HepG2 (cell line): ENCODE measurements at regions not wholly inside any gene's neighbourhood (a gene's known extent, or its start where the extent isn't known, plus 50 kb on each side); places are given as distances from the start of the nearest gene placed in this dataset.

Experiments
- MYNN ChIP-seq: sonication (generic); formaldehyde crosslinking; IDR thresholded peaks from 2 replicates; pipeline ENCODE4 v1.4.0; 2020; ENCODE audit warnings: mild to moderate bottlenecking, low read depth, missing genetic modification reagents
- RBAK ChIP-seq: sonication (generic); formaldehyde crosslinking; IDR thresholded peaks from 2 replicates; pipeline ENCODE4 v1.5.1; 2020; ENCODE audit warnings: mild to moderate bottlenecking, missing genetic modification reagents
- YEATS2 ChIP-seq: sonication (generic); formaldehyde crosslinking; IDR thresholded peaks from 2 replicates; pipeline ENCODE4 v1.4.0; 2020; ENCODE audit warnings: missing genetic modification reagents, borderline replicate concordance
- TF ChIP-seq, protein P1 (sequence below): sonication (generic); formaldehyde crosslinking; IDR thresholded peaks from 2 replicates; pipeline ENCODE4 v1.9.0; 2021; ENCODE audit warnings: missing genetic modification reagents, borderline replicate concordance
- TF ChIP-seq, protein P2 (sequence below): sonication (generic); formaldehyde crosslinking; IDR thresholded peaks from 2 replicates; pipeline ENCODE4 v1.5.0; 2020; ENCODE audit warnings: mild to moderate bottlenecking, missing genetic modification reagents, moderate library complexity
- TF ChIP-seq, protein P3 (sequence below), 2 experiments: fragments of 450-650 bp in 1 of 2; sonication (generic) in 1 of 2; formaldehyde crosslinking in 1 of 2; IDR thresholded peaks; 2 replicates each; pipeline versions ENCODE4 v1.6.1 to v1.8.0; 2016 to 2022; ENCODE audit warnings: antibody characterized with exemption in 1 of 2, mild to moderate bottlenecking in 1 of 2, missing genetic modification reagents in 1 of 2

DNA sequence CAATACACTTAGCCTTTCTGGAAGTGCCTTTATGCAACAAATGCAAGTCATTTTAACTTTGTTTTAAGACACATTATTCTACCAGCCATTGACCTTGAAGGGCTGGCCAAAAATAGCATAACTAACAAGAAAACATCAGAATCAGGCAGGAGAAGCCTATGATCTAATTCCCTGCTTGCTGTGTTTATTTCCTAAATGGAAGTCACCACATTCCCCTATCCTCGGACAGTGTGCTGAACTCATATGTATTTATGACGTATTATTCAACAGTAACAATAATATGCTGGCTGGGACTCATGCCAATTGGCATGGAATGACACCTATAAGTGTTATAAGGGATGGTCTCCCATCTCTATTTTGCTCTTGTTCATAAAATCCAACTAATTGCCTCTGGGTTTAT lies 140.7 kb downstream of the MAP3K7 start:
- TF ChIP-seq, protein P1, sequence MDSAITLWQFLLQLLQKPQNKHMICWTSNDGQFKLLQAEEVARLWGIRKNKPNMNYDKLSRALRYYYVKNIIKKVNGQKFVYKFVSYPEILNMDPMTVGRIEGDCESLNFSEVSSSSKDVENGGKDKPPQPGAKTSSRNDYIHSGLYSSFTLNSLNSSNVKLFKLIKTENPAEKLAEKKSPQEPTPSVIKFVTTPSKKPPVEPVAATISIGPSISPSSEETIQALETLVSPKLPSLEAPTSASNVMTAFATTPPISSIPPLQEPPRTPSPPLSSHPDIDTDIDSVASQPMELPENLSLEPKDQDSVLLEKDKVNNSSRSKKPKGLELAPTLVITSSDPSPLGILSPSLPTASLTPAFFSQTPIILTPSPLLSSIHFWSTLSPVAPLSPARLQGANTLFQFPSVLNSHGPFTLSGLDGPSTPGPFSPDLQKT, result no peak
- TF ChIP-seq, protein P2, sequence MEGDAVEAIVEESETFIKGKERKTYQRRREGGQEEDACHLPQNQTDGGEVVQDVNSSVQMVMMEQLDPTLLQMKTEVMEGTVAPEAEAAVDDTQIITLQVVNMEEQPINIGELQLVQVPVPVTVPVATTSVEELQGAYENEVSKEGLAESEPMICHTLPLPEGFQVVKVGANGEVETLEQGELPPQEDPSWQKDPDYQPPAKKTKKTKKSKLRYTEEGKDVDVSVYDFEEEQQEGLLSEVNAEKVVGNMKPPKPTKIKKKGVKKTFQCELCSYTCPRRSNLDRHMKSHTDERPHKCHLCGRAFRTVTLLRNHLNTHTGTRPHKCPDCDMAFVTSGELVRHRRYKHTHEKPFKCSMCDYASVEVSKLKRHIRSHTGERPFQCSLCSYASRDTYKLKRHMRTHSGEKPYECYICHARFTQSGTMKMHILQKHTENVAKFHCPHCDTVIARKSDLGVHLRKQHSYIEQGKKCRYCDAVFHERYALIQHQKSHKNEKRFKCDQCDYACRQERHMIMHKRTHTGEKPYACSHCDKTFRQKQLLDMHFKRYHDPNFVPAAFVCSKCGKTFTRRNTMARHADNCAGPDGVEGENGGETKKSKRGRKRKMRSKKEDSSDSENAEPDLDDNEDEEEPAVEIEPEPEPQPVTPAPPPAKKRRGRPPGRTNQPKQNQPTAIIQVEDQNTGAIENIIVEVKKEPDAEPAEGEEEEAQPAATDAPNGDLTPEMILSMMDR (CRISPR knock-in tag), result no peak
- no peak for TF ChIP-seq RBAK (CRISPR knock-in tag)
- TF ChIP-seq, protein P3, sequence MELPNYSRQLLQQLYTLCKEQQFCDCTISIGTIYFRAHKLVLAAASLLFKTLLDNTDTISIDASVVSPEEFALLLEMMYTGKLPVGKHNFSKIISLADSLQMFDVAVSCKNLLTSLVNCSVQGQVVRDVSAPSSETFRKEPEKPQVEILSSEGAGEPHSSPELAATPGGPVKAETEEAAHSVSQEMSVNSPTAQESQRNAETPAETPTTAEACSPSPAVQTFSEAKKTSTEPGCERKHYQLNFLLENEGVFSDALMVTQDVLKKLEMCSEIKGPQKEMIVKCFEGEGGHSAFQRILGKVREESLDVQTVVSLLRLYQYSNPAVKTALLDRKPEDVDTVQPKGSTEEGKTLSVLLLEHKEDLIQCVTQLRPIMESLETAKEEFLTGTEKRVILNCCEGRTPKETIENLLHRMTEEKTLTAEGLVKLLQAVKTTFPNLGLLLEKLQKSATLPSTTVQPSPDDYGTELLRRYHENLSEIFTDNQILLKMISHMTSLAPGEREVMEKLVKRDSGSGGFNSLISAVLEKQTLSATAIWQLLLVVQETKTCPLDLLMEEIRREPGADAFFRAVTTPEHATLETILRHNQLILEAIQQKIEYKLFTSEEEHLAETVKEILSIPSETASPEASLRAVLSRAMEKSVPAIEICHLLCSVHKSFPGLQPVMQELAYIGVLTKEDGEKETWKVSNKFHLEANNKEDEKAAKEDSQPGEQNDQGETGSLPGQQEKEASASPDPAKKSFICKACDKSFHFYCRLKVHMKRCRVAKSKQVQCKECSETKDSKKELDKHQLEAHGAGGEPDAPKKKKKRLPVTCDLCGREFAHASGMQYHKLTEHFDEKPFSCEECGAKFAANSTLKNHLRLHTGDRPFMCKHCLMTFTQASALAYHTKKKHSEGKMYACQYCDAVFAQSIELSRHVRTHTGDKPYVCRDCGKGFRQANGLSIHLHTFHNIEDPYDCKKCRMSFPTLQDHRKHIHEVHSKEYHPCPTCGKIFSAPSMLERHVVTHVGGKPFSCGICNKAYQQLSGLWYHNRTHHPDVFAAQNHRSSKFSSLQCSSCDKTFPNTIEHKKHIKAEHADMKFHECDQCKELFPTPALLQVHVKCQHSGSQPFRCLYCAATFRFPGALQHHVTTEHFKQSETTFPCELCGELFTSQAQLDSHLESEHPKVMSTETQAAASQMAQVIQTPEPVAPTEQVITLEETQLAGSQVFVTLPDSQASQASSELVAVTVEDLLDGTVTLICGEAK (IDR thresholded peaks at IDR 0.05), result no peak
- TF ChIP-seq, protein P3 (CRISPR knock-in tag; IDR thresholded peaks at IDR 0.05), result no peak
- no peak for TF ChIP-seq MYNN
- TF ChIP-seq YEATS2 (CRISPR knock-in tag), result no peak
